GM19238 (cell line): ENCODE measurements at regions not wholly inside any gene's neighbourhood (a gene's known extent, or its start where the extent isn't known, plus 50 kb on each side); places are given as distances from the start of the nearest gene placed in this dataset.

Experiments used
- DNase-seq: peaks from one replicate; pipeline ENCODE4 v3.0.0; 2011; ENCODE audit warnings: low spot score; ENCODE audit not compliant: insufficient read length

DNA sequence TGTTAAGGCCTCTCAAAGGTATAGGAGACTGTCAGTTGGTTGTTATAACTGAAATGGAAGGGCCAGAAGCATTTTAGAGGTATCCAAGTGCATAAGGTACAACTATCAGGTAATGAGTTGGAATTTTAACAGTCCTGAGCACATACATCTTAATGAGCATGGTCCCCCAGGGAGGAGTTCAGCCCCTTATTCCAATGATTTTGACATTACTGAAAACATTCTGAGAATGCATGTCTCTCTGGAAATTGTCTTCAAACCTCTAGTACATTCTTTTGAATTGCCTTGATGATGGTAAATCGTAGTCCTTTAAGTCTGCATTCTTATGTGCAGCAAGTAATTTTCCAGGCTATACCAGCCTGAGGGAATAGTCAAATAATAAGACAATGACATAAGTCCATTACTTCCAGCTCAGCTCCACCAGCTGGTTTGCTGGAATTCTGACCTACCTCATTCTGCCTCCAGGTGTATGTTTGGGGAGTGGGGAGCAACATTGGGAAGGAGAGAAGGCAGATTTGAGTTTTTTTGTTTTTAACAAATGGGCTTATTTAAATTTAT is 239.2 kb downstream of the MSRB3 start:
- DNase-seq = no peak

DNA sequence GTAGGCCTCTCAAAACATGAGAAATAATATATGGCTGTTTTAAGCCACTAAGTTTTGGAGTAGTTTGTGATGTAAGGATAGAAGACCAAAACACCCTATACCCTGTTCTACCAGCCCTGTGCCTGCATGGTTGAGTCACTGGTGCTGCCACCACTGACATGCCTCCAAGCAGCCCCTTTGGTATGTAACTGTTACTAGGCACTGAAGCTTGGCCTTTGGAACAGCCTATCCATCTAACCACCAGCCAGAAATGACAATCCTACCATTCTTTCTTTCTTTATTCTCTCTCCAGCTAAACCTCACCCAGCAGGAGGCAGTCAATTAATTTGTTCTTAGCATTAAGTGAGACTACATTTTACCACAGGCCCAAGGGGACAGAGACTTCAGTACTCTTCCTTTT is 240.3 kb downstream of the MSRB3 start:
- no peak for DNase-seq

DNA sequence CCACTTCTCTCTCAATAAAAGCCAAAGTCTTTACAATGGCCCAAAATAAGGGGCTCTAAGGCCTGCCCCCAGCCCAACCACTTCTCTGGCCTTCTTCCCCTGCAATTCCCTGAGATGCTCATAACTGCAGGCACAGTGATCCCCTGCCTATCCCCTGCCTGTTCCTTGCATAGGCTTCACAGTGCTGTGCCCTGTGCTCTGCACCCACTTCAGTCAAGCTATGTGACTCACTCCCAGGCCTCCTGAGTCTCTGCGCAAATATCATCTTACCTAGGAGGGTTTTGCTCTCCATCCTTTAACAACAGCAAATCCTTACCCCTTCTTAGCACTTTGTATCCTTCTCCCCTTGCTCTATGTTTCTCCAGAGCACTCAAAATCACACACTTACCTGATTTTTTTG is 242.2 kb downstream of the MSRB3 start:
- DNase-seq = no peak

DNA sequence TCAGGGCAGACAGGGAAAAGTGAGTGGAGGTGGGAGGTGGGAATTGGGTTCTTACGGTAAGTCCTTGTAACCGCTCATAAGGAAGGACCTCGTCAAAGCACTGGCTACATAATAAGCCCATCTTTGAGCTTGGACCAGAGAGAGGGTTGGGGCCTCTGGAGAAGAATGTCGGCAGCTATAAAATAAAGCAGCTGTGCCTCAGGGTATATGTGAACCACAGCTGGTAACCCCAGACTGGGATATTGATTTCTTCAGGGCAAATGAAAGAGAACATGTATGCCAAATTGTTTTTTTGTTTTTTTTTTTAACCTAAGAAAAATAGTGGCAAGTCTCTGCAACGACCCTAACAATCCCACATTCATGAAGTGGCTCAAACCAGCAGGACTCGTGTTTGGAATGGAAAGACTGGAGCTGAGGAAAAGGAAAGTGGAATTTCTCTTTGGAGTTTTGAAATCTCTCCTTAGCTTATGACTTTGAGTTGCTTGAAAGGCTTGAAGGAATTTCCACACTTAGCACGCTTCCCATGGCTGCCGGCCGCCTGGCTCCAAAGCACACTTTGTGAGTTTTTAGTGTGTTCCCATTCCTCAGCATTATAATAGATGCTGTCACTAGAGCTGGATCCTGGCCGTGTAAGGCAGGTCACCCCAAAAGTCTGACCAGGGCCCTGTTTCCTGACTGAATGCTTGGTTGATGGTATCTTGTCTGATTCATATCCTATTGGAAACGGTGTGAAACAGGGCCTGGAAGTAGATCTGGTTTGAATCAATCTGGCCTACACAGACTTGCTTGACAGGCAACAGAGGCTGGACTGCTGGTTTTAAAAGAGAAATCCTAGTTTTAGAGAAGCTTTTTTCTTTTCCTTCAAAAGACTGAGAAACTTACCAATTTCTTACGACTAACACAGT is 244.7 kb downstream of the MSRB3 start:
- DNase-seq = no peak

DNA sequence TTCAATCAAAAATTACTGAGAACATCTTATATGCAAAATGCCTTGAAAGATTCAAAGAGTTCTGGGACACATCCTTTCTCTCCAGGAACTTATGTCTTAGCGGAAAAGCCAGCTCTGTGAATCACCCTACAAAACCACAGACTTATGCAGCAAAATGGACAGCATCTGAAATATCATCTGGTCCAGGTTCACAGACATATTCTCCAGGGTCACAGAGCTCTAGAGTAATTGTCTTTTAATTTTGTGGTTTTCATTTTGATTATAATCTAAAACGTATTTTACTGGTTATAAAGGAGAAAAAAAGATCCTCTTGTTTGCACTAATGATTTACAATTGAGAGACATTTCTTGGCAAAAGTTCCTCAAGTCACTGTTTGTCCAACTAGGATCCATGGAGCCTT is 246.2 kb downstream of the MSRB3 start:
- no peak for DNase-seq

GRCh38 chr12:65525491-65526141 is 247.1 kb downstream of the MSRB3 start:
- no peak for DNase-seq

DNA sequence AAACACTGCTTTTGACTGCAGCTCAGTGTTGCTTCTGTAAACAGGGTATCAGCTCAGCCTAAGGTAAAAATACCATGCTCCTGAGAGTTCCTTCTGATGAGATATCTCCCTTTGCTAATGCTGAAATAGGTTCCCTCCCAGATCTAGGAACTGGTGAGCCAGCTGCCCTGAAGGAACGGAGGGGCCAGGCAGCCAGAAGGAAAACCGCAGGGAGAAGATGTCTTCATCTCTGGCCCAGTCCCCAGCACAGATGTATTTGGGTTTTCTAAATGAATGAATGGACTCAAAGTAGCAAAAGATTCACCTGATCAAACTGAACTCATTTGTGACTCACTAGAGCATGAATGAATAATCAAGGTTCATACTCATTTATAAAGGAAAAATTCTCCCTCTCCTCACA is 247.8 kb downstream of the MSRB3 start:
- DNase-seq = no peak

- no peak for DNase-seq
Observed at GRCh38 chr12:65528127-65528526, 249.6 kb downstream of the MSRB3 start.

- DNase-seq = no peak
Observed at GRCh38 chr12:65529106-65529505, 250.6 kb downstream of the MSRB3 start.

DNA sequence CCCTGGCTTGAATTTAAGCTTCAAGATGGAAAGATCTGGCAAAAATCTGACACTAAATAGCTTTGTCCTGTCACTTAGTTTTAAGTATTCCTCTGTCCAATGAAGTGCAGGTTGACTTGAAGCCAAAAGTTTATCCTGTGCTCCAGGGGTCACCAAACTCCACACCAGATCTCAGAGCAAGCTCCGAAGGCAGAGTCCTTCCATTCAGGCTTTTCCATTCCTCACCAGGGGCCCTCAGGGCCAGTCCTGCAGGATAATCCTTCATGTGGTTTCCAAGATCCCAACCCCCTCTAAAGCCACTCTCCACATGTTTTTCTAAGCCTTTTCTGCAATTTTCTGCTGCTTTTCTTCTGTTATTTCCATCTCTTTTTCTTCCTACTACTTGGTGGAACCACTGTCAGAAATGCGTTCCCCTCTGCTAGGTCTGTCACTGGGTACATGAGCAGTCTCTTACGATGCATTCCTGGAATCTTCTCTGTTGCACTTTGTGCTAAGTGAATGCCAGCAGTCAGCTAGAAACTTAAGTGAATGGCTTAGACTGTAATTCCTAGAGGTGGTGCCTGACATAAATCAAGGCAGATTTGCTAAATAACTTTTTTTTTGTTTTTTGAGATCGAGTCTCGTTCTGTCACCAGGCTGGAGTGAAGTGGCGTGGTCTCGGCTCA is 251.4 kb downstream of the MSRB3 start:
- DNase-seq = no peak

GRCh38 chr12:65532162-65532561 is 253.7 kb downstream of the MSRB3 start:
- no peak for DNase-seq

- DNase-seq = no peak
Observed at GRCh38 chr12:65532764-65533163, 254.3 kb downstream of the MSRB3 start.

DNA sequence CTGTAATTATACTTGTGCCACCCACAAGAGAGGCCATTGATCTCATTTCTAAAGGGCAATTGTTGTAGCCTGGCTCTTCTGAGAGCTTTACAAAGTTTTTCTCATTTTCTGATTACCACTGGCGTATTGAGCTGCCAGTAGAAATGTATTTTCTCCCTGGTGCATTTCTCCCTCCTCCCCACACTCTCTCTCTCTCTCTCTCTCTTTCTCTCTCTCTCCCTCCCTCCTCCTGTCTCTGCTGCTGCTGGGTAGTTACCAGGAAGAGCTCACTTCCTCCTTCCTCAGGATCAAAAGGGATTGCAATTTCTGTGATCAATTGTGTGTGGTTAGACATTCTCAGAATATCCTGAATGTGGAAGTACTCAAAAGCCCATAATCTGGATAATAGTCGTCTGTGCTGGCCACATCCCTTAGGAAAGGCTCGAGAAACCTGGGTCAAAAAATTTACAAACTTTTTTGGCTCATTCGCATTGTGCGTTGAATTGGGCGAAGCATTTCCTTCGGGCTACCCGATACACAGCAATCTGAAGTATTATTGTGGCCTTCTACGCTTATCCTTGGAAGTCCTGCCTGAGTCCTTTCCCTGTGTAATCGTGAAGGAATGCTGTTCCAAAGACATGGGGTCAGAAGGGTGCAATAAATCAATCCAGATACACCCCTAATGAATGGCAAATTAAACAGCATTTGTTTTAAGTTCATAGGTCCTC is 254.8 kb downstream of the MSRB3 start:
- DNase-seq = no peak

- DNase-seq = no peak
Observed at GRCh38 chr12:65534238-65534841, 255.9 kb downstream of the MSRB3 start.

GRCh38 chr12:65535946-65536345 is 257.5 kb downstream of the MSRB3 start:
- no peak for DNase-seq

- DNase-seq = no peak
Observed at GRCh38 chr12:65536351-65536750, 257.9 kb downstream of the MSRB3 start.

- no peak for DNase-seq
Observed at GRCh38 chr12:65536876-65537681, 258.6 kb downstream of the MSRB3 start.

DNA sequence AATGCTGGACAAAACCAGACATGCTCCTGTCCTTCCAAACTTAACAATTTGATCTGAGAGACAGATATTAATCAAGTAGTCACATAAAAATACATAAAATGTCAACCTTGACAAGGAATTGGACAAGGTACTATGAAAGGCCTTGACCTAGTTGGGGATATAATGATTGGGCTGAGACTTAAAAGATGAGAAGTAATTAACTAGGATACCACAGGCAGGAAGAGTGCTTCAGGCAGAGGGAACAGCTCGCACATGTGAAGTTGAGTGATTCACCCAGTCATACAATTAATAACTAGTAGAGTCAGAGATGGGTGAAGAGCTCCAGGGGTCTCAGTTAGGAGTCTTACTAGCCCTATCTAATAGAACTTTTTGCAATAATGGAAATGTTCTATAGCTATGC is 259.5 kb downstream of the MSRB3 start:
- DNase-seq = no peak

DNA sequence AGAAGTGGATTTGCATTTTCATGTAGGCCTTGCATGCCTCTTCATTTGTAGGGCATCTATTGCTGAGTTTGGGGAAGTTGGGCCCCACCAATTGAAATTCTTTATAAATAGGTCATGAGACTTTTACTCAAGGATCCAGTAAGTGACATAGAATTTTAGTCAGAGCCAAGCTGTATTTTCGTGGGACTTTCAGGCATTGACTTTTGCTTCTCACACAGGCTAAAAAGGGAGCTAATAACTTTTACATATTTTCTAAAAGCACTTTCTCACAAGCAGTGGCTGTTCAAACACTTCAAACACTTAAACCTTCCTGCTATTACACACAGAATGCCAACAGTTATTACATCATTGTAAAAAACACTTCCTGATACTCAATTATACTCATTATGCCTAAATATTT is 260.5 kb downstream of the MSRB3 start:
- DNase-seq = no peak

DNA sequence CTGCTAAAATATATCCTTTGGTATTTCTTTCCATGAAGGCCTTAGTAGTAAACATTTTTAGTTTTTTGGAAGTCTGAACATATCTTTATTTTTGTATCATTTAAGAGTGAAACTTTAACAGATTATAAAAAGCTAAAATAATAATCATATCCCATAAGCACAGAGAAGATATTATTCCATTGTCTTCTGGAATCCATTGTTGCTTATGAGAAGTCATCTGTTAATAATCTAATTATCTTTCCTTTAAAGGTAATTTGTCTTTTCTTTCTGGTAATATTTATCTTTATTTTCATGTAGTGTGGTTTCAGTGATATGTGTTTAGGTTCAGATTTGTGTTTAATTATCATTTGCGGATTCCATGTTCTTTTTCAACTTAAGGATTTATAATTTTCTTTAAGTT is 261.7 kb downstream of the MSRB3 start:
- no peak for DNase-seq
